NCI-H1417 (cell line): ENCODE measurements at regions not wholly inside any gene's neighbourhood (a gene's known extent, or its start where the extent isn't known, plus 50 kb on each side); places are given as distances from the start of the nearest gene placed in this dataset.

ENCODE experiments used
- DNase-seq, 3 experiments: peaks; one replicate each; lab custom pipeline; 2025; lab: John Stamatoyannopoulos, UW

DNA sequence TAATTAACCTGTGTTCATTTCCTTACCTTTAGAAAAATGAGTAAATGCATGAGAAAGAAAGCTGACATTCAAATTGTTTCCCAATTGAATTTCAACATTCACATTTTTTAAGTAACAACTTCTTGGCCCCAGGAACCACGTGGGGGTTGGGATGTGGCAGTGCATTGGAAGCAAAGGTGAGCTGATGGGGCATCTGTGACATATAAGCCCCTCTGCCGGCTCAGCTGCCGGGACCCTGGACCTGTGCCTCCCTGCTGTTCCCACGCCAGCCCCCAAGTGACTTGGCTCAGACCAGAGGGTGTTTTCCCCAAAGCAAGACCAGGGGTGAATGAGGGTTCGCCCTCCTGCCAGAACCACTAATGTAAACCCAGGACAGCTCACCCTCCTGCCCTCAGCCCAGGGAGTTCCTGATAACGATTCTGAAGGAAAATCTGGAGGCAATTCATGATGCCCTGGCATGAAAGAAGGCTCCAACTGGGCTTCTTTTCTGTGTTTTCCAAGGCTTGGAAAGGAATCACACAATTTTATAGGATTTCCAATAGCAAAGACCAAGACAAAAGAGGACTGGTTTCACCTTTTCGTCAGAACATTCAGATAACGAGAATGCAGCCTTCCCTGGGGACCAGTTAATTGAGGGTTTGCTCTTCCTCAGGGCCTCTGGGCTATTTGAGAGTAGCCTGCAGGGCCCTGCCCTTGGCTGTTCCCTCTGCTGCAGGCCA is 193.2 kb upstream of the TWIST2 start:
- peak in 1 of 3 experiments; percentile 49 for DNase-seq

- no peak for DNase-seq
Observed at GRCh38 chr2:238655198-238655860, 192.6 kb upstream of the TWIST2 start.

DNA sequence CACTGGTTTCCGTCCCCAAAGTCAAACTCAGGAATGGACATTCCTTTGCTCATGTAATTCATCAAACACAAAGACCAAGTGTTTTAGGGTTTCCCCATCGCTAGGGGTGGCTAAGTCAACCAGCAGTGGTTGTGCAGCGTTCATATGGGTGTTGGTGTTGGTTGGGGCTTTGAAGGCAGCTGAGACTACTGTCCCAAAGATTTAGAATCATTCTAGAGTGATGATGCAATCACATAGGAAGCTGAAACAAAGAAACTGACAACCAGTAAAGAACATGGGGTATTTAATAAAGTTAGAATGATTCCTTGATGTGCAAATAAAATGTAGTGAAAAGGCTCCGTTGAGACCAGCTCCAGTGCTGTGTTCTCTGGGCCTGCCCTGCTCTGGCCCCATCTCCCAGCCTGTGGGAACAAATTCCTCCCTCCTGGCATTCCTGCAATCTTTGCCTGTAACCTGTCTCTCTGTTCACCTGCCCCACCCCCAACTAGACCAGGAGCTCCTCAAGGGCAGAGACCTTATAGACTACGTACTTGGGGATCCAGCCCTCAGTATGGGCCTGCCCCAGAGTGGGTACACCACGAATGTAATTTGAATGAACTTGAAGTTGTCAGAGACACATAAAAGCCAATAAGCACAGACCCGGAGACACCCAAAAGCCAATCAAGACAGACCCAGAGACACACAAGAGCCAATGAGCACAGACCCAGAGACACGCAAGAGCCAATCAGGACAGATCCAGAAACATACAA is 191.7 kb upstream of the TWIST2 start:
- DNase-seq, result no peak

DNA sequence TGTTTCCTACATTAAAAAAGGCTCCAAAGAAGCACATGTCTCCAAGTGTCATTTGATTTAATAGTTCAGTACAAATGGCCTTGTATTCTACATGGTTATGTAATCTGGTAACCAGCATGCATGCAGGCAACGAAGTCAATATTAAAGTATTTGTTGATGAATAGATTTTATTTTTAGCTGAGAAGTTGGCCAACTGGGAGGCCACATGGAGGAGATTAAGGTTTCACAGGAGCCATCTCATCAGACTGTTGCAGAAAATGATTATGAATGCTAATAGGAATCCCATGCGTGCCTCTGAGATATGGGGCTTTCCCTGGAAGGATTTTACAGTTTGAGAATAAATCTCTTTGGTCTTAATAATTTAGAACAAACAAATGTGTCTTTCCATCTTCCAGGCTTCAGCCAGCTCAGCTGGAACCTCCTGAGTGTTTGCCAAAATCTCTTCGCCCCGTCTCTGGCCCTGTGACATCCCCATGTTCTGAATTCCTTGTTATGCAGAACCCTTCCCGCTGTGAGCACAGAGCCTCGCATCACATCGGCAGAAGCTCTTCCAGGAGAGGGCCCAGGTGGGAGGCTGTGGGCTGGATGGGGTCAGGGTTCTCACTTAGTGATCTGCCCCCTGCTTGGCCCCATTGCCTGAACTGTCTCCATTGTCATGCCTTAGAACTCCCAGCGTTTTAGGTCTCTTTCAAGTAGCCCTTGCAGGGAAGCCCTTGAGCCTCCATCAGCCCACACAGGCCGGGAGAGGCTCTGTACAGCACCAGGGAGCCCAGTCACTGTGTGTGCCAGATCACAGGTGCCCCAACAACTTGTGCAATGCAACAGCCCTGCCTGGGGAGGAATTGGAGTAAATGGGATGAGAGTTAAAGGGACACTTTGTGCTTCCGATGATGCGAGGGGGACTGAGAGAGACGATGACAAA is 190.5 kb upstream of the TWIST2 start:
- DNase-seq, result no peak

DNA sequence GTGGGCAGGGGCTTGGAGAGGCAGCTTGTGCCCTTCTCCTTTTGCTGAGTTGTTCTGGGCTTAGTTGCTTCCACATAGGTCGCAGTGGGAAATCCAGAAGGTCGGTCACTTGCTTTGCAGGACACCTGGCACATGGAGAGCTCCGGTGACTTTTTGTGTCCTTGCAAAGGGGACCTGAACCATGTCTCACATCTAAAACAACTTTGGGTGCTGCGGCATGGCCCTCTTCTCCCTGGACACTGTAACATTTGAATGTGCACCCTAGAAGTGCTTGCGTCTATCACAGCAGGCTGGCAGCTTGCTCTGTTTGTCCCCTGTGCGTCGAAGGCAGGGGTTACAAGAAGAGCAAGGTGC is 189.9 kb upstream of the TWIST2 start:
- DNase-seq, result no peak

DNA sequence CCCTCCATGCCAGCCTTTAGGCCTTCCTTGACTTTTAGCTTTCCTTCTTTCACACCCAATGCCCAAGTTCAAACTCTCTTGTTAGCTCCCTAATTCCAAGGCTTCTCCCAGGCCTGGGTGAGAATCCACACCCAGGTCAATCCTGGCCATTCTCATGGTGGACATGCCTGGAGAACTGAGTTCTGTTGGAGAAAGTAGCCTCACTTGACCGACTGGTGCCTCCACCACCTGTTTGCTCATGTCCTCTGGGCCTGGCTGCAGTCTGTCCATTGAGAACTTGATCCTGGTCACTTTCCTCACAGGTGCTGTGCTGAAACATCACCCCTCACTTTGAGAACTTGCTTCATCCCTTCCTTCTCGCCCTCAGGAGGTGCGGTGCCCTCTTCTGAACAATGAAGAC is 189.1 kb upstream of the TWIST2 start:
- no peak for DNase-seq

GRCh38 chr2:238659231-238659630 is 188.7 kb upstream of the TWIST2 start:
- no peak for DNase-seq

DNA sequence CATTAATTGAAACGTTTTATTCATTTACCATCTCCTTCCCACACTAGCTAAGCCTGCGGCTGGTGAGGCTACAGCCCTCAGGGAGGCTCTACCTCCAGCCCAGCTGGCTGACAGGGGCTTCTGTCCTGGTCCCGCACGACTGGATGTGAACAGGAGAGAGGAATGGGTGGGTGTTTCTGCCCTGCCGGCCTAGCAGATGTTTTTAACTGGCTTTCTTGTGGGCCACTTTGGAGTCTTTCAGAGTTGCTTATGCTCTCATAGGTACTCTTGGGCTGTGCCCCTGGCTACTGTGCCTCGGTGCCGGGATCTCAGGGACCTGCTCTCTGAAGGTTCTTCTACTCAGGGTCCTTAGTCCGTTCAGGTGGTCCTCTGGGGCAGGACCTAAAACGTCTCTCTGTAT is 184.3 kb upstream of the TWIST2 start:
- DNase-seq, result no peak

DNA sequence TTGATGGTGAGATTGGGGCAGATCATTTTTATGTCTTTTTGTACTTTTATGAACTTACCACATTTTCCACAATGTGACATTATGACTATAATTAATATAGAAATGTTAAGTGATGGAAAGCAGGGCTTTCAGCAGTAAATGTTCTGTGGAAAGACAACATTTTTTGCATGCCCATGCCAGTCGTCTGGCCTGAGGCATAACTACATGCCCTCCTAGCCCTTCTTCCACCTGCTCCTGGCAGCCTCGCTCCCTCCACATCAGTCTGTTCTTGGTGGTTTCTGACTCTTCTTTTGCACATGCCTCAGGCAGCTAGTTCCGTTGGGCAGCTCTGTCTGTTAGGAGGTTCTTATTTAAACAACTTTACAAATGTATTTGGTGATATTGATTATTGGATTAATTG is 182.0 kb upstream of the TWIST2 start:
- no peak for DNase-seq

DNA sequence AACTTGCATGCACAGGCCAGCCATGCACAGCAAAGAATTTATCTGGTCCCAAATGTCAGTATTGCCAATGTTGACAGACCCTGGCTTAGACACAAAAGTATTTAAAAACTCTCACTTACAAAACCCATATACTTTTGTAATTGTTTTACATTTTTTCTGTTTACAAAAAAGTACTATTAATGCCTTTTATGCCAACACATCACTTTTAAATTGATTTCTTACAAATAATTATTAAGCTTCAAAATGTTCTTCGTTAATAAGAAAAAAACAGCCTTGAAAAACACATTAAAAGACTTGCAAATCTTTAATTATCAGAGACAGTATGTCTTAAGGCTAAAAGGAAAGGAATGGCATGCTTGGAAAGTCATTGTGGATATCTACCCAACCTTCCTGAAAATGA is 181.3 kb upstream of the TWIST2 start:
- no peak for DNase-seq

GRCh38 chr2:238667008-238667407 is 180.9 kb upstream of the TWIST2 start:
- DNase-seq, result no peak

- no peak for DNase-seq
Observed at GRCh38 chr2:238667639-238668038, 180.2 kb upstream of the TWIST2 start.

DNA sequence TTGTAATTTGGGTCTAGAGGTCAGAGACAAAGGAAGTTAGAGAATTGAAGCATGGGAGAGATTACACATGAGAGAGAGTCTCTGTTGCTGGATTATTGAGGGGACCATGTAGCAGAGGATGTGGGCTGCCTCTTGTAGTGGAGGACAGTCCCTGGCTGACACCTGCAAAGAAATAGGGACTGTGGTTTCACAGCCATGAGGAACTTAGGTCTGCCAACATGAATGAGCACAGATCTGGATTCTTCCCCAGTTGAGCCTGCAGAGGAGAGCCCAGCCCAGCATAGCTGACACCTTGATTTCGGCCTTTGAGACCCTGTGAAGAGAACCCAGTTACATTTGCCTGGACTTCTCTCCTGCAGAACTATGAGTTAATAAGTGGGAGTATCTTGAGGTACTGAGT is 179.5 kb upstream of the TWIST2 start:
- no peak for DNase-seq

- no peak for DNase-seq
Observed at GRCh38 chr2:238669046-238669445, 178.8 kb upstream of the TWIST2 start.

DNA sequence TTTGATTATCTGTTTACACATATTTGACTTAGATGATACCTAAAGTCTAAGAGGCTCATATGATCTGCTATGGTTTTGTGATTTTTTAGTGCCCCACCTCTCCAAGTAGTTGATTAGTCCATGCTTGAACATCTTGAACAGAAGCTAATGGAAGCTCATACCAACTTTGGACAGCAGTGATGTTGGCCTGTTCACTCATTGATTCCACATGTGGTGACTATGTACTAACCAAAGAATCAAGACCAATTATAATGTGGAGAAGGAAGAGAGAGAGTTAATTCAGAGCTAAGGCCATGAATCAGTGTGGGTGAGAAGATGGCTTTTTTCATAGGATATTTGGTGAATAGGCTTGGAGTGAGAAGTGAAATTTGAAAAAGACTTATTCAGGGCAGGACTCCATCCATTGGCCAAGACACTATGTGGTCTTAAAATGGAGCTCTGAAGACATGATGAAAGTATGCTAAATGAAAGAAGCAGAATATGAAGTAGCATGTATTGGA is 178.3 kb upstream of the TWIST2 start:
- DNase-seq, result no peak

GRCh38 chr2:238670111-238670585 is 177.7 kb upstream of the TWIST2 start:
- DNase-seq, result no peak

DNA sequence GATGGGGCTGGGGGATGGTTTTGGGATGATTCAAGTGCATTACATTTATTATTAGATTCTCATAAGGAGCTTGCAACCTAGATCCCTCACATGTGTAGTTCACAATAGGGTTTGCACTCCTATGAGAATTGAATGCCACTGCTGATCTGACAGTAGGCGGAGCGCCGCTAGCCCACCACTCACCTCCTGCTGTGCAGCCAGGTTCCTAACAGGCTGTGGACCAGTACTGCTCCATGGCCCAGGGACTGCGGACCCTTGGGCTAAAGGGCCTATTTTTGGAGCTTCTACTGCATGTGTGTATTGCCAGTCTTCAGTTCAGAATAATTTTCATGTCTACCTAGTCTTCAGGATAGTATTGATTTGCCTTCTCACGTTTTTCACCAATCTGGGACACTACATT is 165.3 kb upstream of the TWIST2 start:
- no peak for DNase-seq

DNA sequence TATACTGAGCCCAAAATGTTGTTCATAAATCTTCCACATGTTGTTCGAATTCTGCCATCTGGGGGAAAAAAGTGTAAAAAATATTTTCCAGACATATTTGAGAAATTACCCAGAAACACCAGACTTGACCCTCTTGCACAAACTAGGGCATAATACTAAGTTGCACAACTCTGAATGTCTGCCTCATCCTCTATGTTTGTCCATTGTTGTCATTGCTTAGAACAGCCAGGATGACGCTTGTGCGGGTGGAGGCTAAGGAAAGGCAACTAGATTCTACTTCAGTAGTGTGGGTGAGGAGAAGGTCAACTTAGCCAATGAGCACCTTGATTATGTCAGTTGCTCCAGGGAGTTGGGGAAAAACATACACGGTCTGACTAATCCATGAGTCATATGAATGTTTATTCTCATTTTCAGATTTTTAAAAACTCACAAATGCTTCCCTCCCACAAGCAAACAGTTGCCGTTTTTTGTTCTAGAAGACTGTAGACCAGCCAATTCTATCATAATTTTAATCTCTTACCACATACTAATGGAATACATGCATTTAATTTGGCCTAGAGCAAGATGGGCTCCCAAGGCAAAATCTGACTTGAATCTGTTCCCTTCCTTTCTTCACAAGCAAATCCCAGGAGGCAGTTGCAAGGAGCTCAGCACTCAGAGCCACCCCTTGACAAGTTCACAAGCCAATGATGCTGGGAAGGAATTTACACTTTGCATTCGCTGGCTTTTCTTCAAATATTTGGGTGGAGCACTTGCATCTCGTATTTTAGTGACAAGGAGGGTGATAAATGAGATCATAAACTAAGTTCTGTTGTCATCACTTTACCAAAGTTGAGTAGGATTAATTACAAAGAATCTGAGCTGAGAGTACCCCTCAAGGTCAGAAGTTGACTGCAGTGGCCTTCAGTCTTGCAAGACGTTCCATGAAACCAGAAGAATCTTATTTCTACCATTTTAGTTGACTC is 163.2 kb upstream of the TWIST2 start:
- DNase-seq, result no peak

GRCh38 chr2:238685327-238685709 is 162.6 kb upstream of the TWIST2 start:
- DNase-seq, result no peak

DNA sequence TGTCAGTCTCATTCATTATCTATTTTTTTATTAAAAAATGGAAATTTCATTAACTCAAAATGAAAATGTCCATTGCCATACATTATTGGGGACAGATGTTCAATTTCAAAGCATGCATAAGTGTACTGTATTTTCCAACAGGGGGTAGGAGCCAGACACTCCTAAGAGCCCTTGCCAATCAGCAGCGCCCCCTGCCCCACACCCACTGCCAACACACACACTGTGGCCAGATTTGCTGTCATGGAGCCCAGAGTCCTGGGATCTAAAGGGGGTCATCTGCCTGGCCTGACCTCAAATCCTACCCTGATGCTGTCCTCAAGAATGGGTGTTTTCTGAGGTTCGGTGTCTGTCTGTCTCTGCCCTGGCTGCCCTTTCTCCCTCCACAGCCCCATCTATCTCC is 162.2 kb upstream of the TWIST2 start:
- DNase-seq, result no peak

- DNase-seq, result no peak
Observed at GRCh38 chr2:238686223-238686622, 161.7 kb upstream of the TWIST2 start.
